ENCODE measurements at regions not wholly inside any gene's neighbourhood (a gene's known extent, or its start where the extent isn't known, plus 50 kb on each side); places are given as distances from the start of the nearest gene placed in this dataset.

GRCh38 chr2:19725392-19725791 lies 176.4 kb downstream of the TTC32 start:
- POLR2A ChIA-PET: no interaction called here
- intact Hi-C loops (cut with micrococcal nuclease; ENCODE audit: unreplicated experiment) (no loop called here), in situ Hi-C loops (cut with HindIII; ENCODE audit: extremely low pct_ligation_motif_present, low pct_unique_long_range_greater_than_20kb) (no loop called here)
- Histone ChIP-seq H3K27me3 (ENCODE audit: control insufficient read depth in 1 of 2, insufficient read depth in 2 of 2, low read length in 2 of 2) (peaks cover 0 to 25% of the 10 kb centered on the region in 2 experiments; a peak in 2 of 5 replicates), H3K79me2 (ENCODE audit: insufficient read depth, low read length) (no peaks in the 10 kb centered on the region), H3K4me2 (ENCODE audit: low read depth, low read length) (no peak overlapping the region), H2AFZ (ENCODE audit: low read length) (no peak overlapping the region), H3K9me3 (ENCODE audit: low read length) (no peaks in the 10 kb centered on the region), H3K4me1 (ENCODE audit: insufficient read depth, low read length) (no peaks in the 10 kb centered on the region), H3K27ac (ENCODE audit: extremely low read length, insufficient read depth, low read length) (no peak overlapping the region), H3K36me3 (replicated peaks in 1 of 2; ENCODE audit: control insufficient read depth in 1 of 2, insufficient read depth in 2 of 2, low read length in 2 of 2) (no peaks in the 10 kb centered on the region), H3K9ac (ENCODE audit: insufficient read depth, low read depth, low read length) (no peak overlapping the region), H3K4me3 (replicated peaks in 1 of 3; ENCODE audit: insufficient read depth in 1 of 3, low read depth in 2 of 3, low read length in 3 of 3) (no peak overlapping the region), H4K20me1 (ENCODE audit: insufficient read depth, low read length) (no peaks in the 10 kb centered on the region)
- CTCF ChIA-PET (ENCODE audit: low intra/inter-chr PET ratio, low total read pairs): no interaction called here
- 24% methylated on average over 4 of the region's 4 CpGs for WGBS (ENCODE audit: low lambda C conversion rate)
- DNase-seq (ENCODE audit: low spot score) (no peak), FAIRE-seq (no peak), ATAC-seq (no peak)
- BruUV-seq (replicated peaks): no TSS peak
- TF ChIP-seq NBN (conservative IDR thresholded peaks at IDR 0.05): no peak
- no peak for TF ChIP-seq KLF12 (CRISPR knock-in tag; IDR thresholded peaks at IDR 0.05; ENCODE audit: borderline replicate concordance)
- no peak for TF ChIP-seq SRY (CRISPR knock-in tag; IDR thresholded peaks at IDR 0.05)
- TF ChIP-seq RFXAP (CRISPR knock-in tag; IDR thresholded peaks at IDR 0.05; ENCODE audit: borderline replicate concordance): no peak
- no peak for TF ChIP-seq AFF4 (CRISPR knock-in tag; IDR thresholded peaks at IDR 0.05)

- H3K79me2 ChIP-seq (ENCODE audit: insufficient read depth, low read length): no peaks in the 10 kb centered on the region
- H3K4me1 ChIP-seq (ENCODE audit: insufficient read depth, low read length): no peaks in the 10 kb centered on the region
- H3K4me3 ChIP-seq (replicated peaks in 1 of 3; ENCODE audit: insufficient read depth in 1 of 3, low read depth in 2 of 3, low read length in 3 of 3): no peak overlapping the region
- no peak for FAIRE-seq
- ChIA-PET CTCF (ENCODE audit: low intra/inter-chr PET ratio, low total read pairs) (no interaction called here), POLR2A (no interaction called here)
- H3K9ac ChIP-seq (ENCODE audit: insufficient read depth, low read depth, low read length): no peak overlapping the region
- no peaks in the 10 kb centered on the region for H4K20me1 ChIP-seq (ENCODE audit: insufficient read depth, low read length)
- H3K36me3 ChIP-seq (replicated peaks in 1 of 2; ENCODE audit: control insufficient read depth in 1 of 2, insufficient read depth in 2 of 2, low read length in 2 of 2): no peaks in the 10 kb centered on the region
- no TSS peak for BruUV-seq (replicated peaks)
- WGBS (ENCODE audit: low lambda C conversion rate): 25% methylated on average over 7 of the region's 7 CpGs
- peaks cover 0 to 30% of the 10 kb centered on the region in 2 experiments; a peak in 2 of 5 replicates for H3K27me3 ChIP-seq (ENCODE audit: control insufficient read depth in 1 of 2, insufficient read depth in 2 of 2, low read length in 2 of 2)
- no peak overlapping the region for H2AFZ ChIP-seq (ENCODE audit: low read length)
- in situ Hi-C loops (cut with HindIII; ENCODE audit: extremely low pct_ligation_motif_present, low pct_unique_long_range_greater_than_20kb): no loop called here
- DNase-seq (ENCODE audit: low spot score): no peak
- no peak for ATAC-seq
- H3K9me3 ChIP-seq (ENCODE audit: low read length): no peaks in the 10 kb centered on the region
- no peak overlapping the region for H3K27ac ChIP-seq (ENCODE audit: extremely low read length, insufficient read depth, low read length)
- intact Hi-C loops (cut with micrococcal nuclease; ENCODE audit: unreplicated experiment): no loop called here
- H3K4me2 ChIP-seq (ENCODE audit: low read depth, low read length): no peak overlapping the region
- no peak for TF ChIP-seq TAF1 (CRISPR knock-in tag; IDR thresholded peaks at IDR 0.05)
- TF ChIP-seq FOSL2 (CRISPR knock-in tag; IDR thresholded peaks at IDR 0.05): no peak
- TF ChIP-seq KLF16 (CRISPR knock-in tag; IDR thresholded peaks at IDR 0.05): no peak
- TF ChIP-seq MXD1 (CRISPR knock-in tag; IDR thresholded peaks at IDR 0.05): no peak
- no peak for TF ChIP-seq BHLHE40 (IDR thresholded peaks at IDR 0.05; ENCODE audit: low read length)
- no peak for TF ChIP-seq ARNTL (CRISPR knock-in tag; IDR thresholded peaks at IDR 0.05)
- TF ChIP-seq ZNF451 (CRISPR knock-in tag; IDR thresholded peaks at IDR 0.05): no peak
- TF ChIP-seq CCAR2 (optimal IDR thresholded peaks at IDR 0.05; ENCODE audit: low read depth, low read length): no peak
- TF ChIP-seq ZSCAN5A (CRISPR knock-in tag; IDR thresholded peaks at IDR 0.05; ENCODE audit: borderline replicate concordance): no peak
- TF ChIP-seq ZKSCAN8 (CRISPR knock-in tag; IDR thresholded peaks at IDR 0.05; ENCODE audit: borderline replicate concordance): no peak
- TF ChIP-seq TP53 (CRISPR knock-in tag; conservative IDR thresholded peaks at IDR 0.05): no peak
These were observed 178.8 kb downstream of the TTC32 start for GRCh38 chr2:19723021-19723420.

Measured in HepG2 (cell line).